HepG2 (cell line): ENCODE measurements at regions not wholly inside any gene's neighbourhood (a gene's known extent, or its start where the extent isn't known, plus 50 kb on each side); places are given as distances from the start of the nearest gene placed in this dataset.

Experiments
- CTCF ChIP-seq: sonication (generic); formaldehyde crosslinking; IDR thresholded peaks from 2 replicates; pipeline ENCODE4 v1.5.0; 2020; ENCODE audit warnings: mild to moderate bottlenecking, missing genetic modification reagents, moderate library complexity
- NR2F6 ChIP-seq, 2 experiments: IDR thresholded peaks; 2 replicates each; pipeline ENCODE4 v1.6.1; 2016; ENCODE audit warnings: antibody characterized with exemption in 1 of 2, mild to moderate bottlenecking in 1 of 2
- POLR2A ChIP-seq, 2 experiments: IDR thresholded peaks; 2 replicates each; pipeline ENCODE4 v1.6.1; 2011; ENCODE audit warnings: low read depth in 2 of 2, low read length in 2 of 2, mild to moderate bottlenecking in 1 of 2, moderate library complexity in 1 of 2; ENCODE audit not compliant: insufficient read depth in 1 of 2
- REST ChIP-seq, 2 experiments: IDR thresholded peaks; 2 replicates each; pipeline ENCODE4 v1.6.1; 2011 to 2012; ENCODE audit warnings: low read length in 2 of 2, borderline replicate concordance in 1 of 2, low read depth in 1 of 2, mild to moderate bottlenecking in 1 of 2, moderate library complexity in 1 of 2
- U2AF2 ChIP-seq: fragments of 200-400 bp; formaldehyde crosslinking; IDR thresholded peaks from 2 replicates; pipeline ENCODE4 v1.6.1; 2017; ENCODE audit warnings: low read depth, mild to moderate bottlenecking, low read length

- TF ChIP-seq U2AF2 (no peak), REST (IDR thresholded peaks at IDR 0.05; ENCODE audit: borderline replicate concordance in 1 of 2, low read depth in 1 of 2, low read length in 2 of 2) (no peak), CTCF (CRISPR knock-in tag) (no peak), NR2F6 (IDR thresholded peaks at IDR 0.05) (no peak), NR2F6 (CRISPR knock-in tag; IDR thresholded peaks at IDR 0.05) (no peak), POLR2A (IDR thresholded peaks at IDR 0.05; ENCODE audit: insufficient read depth in 1 of 2, low read depth in 2 of 2, low read length in 2 of 2) (no peak)
Measured at GRCh38 chr5:155556222-155556621, 542.7 kb downstream of the KIF4B start.
